ENCODE measurements at regions not wholly inside any gene's neighbourhood (a gene's known extent, or its start where the extent isn't known, plus 50 kb on each side); places are given as distances from the start of the nearest gene placed in this dataset.

DNA sequence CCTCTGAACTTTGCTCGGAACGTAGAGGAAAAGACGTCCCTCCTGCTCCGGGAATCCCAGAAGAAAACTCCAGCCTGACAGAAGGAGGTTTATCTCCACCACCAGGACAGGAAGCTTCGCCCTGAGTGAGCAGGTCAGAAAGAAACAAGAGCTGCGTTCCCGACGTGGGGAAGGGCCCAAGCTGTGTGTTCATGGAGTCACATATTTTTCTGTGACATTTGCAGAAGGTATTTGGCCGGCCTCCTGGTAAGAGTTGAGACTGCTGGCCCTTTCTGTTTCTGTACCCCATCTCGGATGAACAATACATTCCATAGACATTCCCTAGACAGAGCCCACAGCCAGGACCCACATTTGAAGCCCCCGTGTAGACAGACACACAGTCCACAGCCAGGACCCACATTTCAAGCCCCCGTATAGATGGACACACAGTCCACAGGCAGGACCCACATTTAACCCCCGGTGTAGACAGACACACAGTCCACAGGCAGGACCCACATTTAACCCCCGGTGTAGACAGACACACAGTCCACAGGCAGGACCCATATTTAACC lies 230.8 kb downstream of the SHOX start:
- in situ Hi-C loops (cut with HindIII; ENCODE audit: low sequenced_read_pairs) = no loop called here
- TF ChIP-seq CTCF (IDR thresholded peaks at IDR 0.05; ENCODE audit: low read depth, low read length, missing control alignments) = no peak
- no peak overlapping the region for H3K4me3 ChIP-seq (ENCODE audit: low read depth, low read length)
- DNase-seq (ENCODE audit: low read depth) = no peak

GRCh38 chrX:859329-859728 lies 228.7 kb downstream of the SHOX start:
- in situ Hi-C loops (cut with HindIII; ENCODE audit: low sequenced_read_pairs) = no loop called here
- TF ChIP-seq CTCF (IDR thresholded peaks at IDR 0.05; ENCODE audit: low read depth, low read length, missing control alignments) = no peak
- DNase-seq (ENCODE audit: low read depth) = no peak
- no peak overlapping the region for H3K4me3 ChIP-seq (ENCODE audit: low read depth, low read length)

DNA sequence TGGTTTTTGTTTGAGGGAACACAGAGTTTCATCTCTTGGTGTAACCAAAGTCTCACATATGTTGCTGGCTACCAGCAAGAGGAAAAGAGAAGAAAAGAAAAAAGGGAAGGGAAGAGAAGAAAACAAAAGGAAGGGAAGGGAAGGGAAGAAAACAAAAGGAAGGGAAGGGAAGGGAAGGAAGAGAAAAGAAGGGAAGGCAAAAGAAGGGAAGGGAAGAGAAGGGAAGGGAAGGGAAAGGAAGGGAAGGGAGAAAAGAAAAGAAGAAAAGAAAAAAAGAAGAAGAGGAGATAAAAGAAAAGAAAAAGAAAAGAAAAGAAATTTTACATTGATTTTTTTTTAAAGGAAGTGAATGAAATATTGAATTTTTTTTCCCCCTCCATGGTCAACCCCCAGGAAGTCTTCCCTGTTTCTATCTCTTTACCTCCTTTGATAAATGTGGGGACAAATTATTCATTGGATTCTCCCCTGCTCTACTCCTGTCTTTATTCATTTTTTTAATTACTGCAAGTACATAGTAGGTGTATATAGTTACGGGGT lies 228.0 kb downstream of the SHOX start:
- no peak overlapping the region for H3K4me3 ChIP-seq (ENCODE audit: low read depth, low read length)

DNA sequence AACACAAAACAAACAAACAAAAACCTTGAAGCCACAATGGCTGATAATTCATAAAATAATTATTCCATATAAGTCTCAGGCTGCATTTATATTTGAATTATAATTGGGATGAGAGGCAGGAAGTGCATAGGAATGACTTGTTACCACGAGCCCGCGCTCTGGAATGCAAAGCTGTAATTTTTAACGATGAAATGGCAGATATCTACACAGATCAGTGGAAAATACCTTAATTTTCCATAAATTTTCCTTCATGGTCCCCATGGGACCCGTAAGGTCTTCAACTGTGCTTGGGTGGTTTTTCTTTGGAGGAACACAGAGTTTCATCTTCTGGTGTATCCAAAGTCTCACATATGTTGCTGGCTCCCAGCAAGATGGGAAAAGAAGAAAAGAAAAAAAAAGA lies 226.8 kb downstream of the SHOX start:
- no peak overlapping the region for H3K4me3 ChIP-seq (ENCODE audit: low read depth, low read length)
- TF ChIP-seq CTCF (IDR thresholded peaks at IDR 0.05; ENCODE audit: low read depth, low read length, missing control alignments) = no peak
- DNase-seq (ENCODE audit: low read depth) = no peak
- in situ Hi-C loops (cut with HindIII; ENCODE audit: low sequenced_read_pairs) = no loop called here

More for the DNA sequence above, 228.0 kb downstream of the SHOX start:
- no peak for DNase-seq (ENCODE audit: low read depth)
- TF ChIP-seq CTCF (IDR thresholded peaks at IDR 0.05; ENCODE audit: low read depth, low read length, missing control alignments) = no peak
- in situ Hi-C loops (cut with HindIII; ENCODE audit: low sequenced_read_pairs) = no loop called here

DNA sequence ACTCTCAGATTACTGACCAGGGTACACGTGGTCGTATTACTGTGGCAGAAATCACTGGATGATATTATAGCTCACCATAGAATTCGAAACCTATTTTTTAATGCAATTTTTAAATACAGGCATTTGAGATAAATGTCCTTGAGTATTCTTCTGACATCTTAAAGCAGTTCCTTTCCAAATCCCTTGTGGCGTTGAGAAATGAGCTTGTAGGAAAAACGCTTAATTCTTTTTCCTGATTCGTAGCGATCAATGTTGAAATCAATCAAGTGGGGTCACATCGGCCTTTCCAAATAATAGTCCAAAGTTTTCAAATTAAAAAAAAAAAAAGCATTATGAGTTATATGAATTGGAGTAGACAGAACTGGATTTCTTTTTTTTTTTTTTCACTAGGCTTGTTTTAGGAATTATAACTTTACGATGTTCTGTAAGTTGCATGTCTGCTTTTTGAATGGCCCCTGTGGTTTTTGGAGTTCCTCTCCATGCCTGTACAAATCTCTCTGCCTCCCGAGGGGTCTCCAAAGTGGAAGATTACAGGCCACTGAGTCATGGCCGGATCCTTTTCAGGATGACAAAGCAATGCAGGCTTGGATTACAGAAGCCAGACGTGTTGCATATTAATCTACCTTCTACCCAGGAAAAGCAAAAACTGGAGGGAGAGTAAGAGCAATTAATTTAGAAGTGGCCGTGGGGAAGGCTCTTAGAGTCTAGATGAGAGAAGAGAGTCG lies 226.1 kb downstream of the SHOX start:
- in situ Hi-C loops (cut with HindIII; ENCODE audit: low sequenced_read_pairs) = no loop called here
- no peak overlapping the region for H3K4me3 ChIP-seq (ENCODE audit: low read depth, low read length)
- no peak for DNase-seq (ENCODE audit: low read depth)
- TF ChIP-seq CTCF (IDR thresholded peaks at IDR 0.05; ENCODE audit: low read depth, low read length, missing control alignments) = no peak

DNA sequence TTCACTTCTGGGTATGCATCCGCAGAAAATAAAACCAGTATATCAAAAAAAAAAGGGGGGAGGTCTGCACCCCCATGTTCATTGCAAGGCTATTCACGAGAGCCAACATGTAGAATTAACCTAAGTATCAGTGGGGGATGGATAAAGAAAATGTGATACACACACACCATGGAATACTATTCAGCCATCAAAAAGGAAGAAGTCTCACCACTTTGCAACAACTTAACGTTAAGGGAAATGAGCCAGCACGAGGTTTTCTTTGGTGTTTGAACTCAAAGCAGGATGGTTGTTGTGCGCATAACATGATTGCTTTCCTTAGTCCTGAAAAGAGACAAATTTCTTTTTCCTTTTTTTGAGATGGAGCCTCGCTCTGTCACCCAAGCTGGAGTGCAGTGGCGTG lies 222.7 kb downstream of the SHOX start:
- TF ChIP-seq CTCF (IDR thresholded peaks at IDR 0.05; ENCODE audit: low read depth, low read length, missing control alignments) = no peak
- H3K4me3 ChIP-seq (ENCODE audit: low read depth, low read length) = no peak overlapping the region
- no peak for DNase-seq (ENCODE audit: low read depth)
- in situ Hi-C loops (cut with HindIII; ENCODE audit: low sequenced_read_pairs) = no loop called here

All from astrocyte of the cerebellum (primary cell).